Aorta (tissue), 5 donors: ENCODE measurements at regions not wholly inside any gene's neighbourhood (a gene's known extent, or its start where the extent isn't known, plus 50 kb on each side); places are given as distances from the start of the nearest gene placed in this dataset.
A peak's percentile ranks its signal among the peaks of the same experiment; 100 is the strongest.

Source experiments
- ATAC-seq: fragments of 200-7000 bp; cut with Tn5 transposase; one replicate; pipeline ENCODE4 v1.9.1; 2022; ENCODE audit warnings: moderate library complexity; ENCODE audit not compliant: low FRiP score
- DNase-seq, 2 donors: peaks; one replicate each; pipeline ENCODE4 v3.0.0-alpha.2; 2020
- H3K27ac ChIP-seq, 2 donors: one replicate each; pipeline ENCODE4 v1.5.1; 2013; ENCODE audit warnings: low read length in 2 of 2, mild to moderate bottlenecking in 2 of 2, moderate library complexity in 2 of 2, control low read depth in 1 of 2, inconsistent platforms in 1 of 2, low read depth in 1 of 2
- H3K27me3 ChIP-seq, 2 donors: one replicate each; pipeline ENCODE4 v1.6.1; 2013; ENCODE audit warnings: control low read depth in 1 of 2, low read length in 1 of 2, mild to moderate bottlenecking in 1 of 2, moderate library complexity in 1 of 2; ENCODE audit not compliant: insufficient read depth in 2 of 2, control insufficient read depth in 1 of 2
- H3K36me3 ChIP-seq, 2 donors: one replicate each; pipeline ENCODE4 v1.6.1; 2013; ENCODE audit warnings: control low read depth in 1 of 2, low read length in 1 of 2, mild to moderate bottlenecking in 1 of 2; ENCODE audit not compliant: insufficient read depth in 2 of 2, control insufficient read depth in 1 of 2
- H3K4me1 ChIP-seq, 2 donors: one replicate each; pipeline ENCODE4 v1.6.1; 2013; ENCODE audit warnings: low read length in 2 of 2, control low read depth in 1 of 2, mild to moderate bottlenecking in 1 of 2, moderate library complexity in 1 of 2; ENCODE audit not compliant: insufficient read depth in 2 of 2, control insufficient read depth in 1 of 2
- H3K4me3 ChIP-seq, 2 donors: one replicate each; pipeline ENCODE4 v1.5.1; 2013; ENCODE audit warnings: low read length in 2 of 2, control low read depth in 1 of 2, mild to moderate bottlenecking in 1 of 2
- H3K9me3 ChIP-seq: one replicate; pipeline ENCODE4 v1.6.1; 2013; ENCODE audit warnings: mild to moderate bottlenecking, low read length; ENCODE audit not compliant: control insufficient read depth
- WGBS, 2 donors: extraction: QIAGEN DNeasy Blood & Tissue Kit; methylation state at CpG; one replicate each; pipeline ENCODE4 v1.1.7; 2013; 5-methylcytosine and 5-hydroxymethylcytosine counted together
- intact Hi-C, 2 donors: fragments of 100-400 bp; cut with DNase I; formaldehyde crosslinking; loops; one replicate each; pipeline versions ENCODE4 v1.14.2 to v1.15.0; 2022
- donor health status: healthy with polysubstance abuse.
- donor health status: Bipolar disorder and iron deficiency.
- donor health status: DM: no; HTN: no; CAD: no.
- donor health status: DM: no; HTN: no; CAD: no.
- donor health status: DM: yes; HTN: yes; CAD: no.

GRCh38 chr6:156160795-156161165, 616.4 kb upstream of the ARID1B start:
- Histone ChIP-seq H3K4me1 (no peaks in the 10 kb centered on the region), H3K36me3 (no peaks in the 10 kb centered on the region), H3K27me3 (no peaks in the 10 kb centered on the region), H3K27ac (no peak overlapping the region), H3K9me3 (no peaks in the 10 kb centered on the region), H3K4me3 (no peak overlapping the region)
- ATAC-seq (no peak), DNase-seq (no peak)
- 48% methylated on average over 3 of the region's 3 CpGs for WGBS, 2 donors
- intact Hi-C loops: no loop called here

- H3K27ac ChIP-seq: no peak overlapping the region
- DNase-seq (no peak), ATAC-seq (no peak)
- H3K4me1 ChIP-seq: no peaks in the 10 kb centered on the region
- no peaks in the 10 kb centered on the region for H3K9me3 ChIP-seq
- no peaks in the 10 kb centered on the region for H3K27me3 ChIP-seq
- intact Hi-C loops: no loop called here
- WGBS, 2 donors: 91 to 92% methylated on average over 3 of the region's 3 CpGs
- H3K4me3 ChIP-seq: no peak overlapping the region
- no peaks in the 10 kb centered on the region for H3K36me3 ChIP-seq
Measured at GRCh38 chr6:156160007-156160794, 617.0 kb upstream of the ARID1B start.

DNA sequence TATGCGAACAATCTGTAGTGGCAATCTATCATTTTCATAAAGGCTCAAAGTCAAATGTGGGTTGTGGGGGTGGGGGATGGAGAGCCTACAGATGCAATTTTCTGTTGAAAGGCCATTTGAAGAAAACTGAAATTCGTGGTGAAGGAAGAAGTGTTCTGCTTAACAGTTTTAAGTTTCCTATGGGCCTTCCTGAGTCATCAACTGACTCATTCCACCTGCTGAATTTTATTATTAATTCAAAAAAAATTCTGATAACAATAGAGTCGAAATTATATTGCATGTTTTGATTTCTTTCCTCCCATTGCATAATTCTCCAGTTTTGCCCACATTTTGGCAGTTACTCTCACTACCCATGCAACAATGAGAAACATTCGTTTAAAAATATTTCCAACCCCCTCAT, 622.3 kb upstream of the ARID1B start:
- Histone ChIP-seq H3K27me3 (no peaks in the 10 kb centered on the region), H3K9me3 (no peaks in the 10 kb centered on the region), H3K4me3 (no peak overlapping the region), H3K4me1 (peaks cover 0 to 6% of the 10 kb centered on the region in 2 donors), H3K36me3 (no peaks in the 10 kb centered on the region), H3K27ac (no peak overlapping the region)
- 20 to 29% methylated on average over 4 of the region's 4 CpGs for WGBS, 2 donors
- intact Hi-C loops: no loop called here
- DNase-seq (no peak), ATAC-seq (no peak)

DNA sequence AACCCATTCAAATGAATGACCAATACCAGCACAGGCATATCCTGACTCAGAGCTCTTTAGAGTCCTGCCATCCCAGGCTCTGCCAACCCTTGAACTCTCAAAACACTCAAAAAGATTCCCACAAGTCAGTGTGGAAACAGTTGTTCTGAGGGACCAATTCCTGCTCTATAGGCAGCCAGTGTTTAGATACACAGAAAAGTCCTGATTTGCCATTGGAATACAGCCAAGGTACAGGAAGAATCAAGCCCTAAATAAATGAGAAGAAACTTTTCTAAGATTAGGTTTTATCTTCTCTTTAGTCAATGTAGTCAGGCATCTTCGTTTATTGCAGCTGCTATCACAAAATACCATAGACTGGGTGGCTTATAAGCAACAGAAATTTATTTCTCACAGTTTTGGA, 626.8 kb upstream of the ARID1B start:
- Histone ChIP-seq H3K4me1 (peaks cover 0 to 6% of the 10 kb centered on the region in 2 donors), H3K27me3 (peaks cover 0 to under 1% of the 10 kb centered on the region in 2 donors), H3K4me3 (no peak overlapping the region), H3K27ac (no peak overlapping the region), H3K36me3 (no peaks in the 10 kb centered on the region), H3K9me3 (no peaks in the 10 kb centered on the region)
- intact Hi-C loops: no loop called here
- 58 to 66% methylated on average over 1 of the region's 1 CpG for WGBS, 2 donors
- DNase-seq (no peak), ATAC-seq (no peak)

DNA sequence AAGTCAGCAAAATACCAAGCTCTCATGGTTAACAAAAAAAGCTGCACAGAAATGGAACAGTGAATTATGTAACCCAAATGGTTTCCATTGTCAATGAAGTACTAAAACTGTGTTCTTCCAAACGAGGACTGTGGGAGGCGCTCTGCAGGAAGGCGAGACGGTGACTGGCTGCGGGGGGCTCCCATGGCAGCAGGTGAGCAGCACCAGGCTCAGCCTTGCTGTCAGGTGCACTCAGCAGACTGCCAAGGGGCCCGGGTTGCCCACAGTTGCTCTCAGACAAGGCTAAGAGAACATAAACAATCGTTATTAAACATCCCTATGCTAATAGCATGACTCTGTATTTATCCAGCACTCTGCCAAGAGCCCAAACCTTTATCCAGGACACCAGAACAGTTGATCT, 630.3 kb upstream of the ARID1B start:
- ATAC-seq: no peak
- intact Hi-C loops: no loop called here
- peaks cover 0 to 2% of the 10 kb centered on the region in 2 donors for H3K27me3 ChIP-seq
- WGBS, 2 donors: 70 to 72% methylated on average over 7 of the region's 7 CpGs
- H3K36me3 ChIP-seq: no peaks in the 10 kb centered on the region
- peaks cover 2% of the 10 kb centered on the region for H3K9me3 ChIP-seq
- H3K27ac ChIP-seq: no peak overlapping the region
- no peak for DNase-seq
- no peaks in the 10 kb centered on the region for H3K4me1 ChIP-seq
- no peak overlapping the region for H3K4me3 ChIP-seq

DNA sequence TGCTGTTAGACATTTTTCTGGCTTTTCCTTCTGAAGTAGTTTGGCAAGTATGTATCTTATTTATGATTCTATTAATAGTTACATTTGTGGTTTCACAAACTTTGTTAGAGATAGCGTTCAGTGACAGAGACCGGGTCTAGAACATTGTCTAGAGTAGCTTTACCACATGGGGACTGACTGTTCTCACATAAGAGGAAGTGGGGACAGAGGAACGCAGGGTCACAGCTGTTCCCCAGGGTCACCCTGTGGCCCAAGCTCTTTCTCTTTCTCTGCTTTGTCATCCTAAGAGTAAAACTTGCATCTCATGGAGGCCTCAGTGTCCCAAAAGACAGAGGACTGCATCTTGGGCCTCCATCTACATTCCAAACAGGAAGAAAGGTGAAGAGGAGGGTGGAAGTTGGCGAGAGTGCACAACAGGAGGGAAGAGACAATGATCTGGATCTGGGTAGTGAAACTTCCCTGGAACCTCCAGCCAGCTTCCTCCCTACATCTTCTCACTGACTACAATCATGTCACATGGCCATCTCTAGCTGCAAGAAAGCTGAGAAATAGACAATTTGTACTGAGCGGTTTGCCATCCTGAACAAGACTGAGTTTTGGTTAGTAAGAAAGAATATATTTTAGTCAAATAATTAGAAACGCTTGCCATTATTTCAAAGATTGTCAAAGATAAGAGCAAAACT, 645.8 kb upstream of the ARID1B start:
- no peak for ATAC-seq
- WGBS, 2 donors: 78 to 85% methylated on average over 6 of the region's 6 CpGs
- H3K36me3 ChIP-seq: no peaks in the 10 kb centered on the region
- intact Hi-C loops: no loop called here
- H3K4me1 ChIP-seq: no peaks in the 10 kb centered on the region
- H3K27me3 ChIP-seq: no peaks in the 10 kb centered on the region
- H3K27ac ChIP-seq: no peak overlapping the region
- peak in 1 of 2 donors; percentile 50 for DNase-seq
- H3K4me3 ChIP-seq: no peak overlapping the region
- no peaks in the 10 kb centered on the region for H3K9me3 ChIP-seq

DNA sequence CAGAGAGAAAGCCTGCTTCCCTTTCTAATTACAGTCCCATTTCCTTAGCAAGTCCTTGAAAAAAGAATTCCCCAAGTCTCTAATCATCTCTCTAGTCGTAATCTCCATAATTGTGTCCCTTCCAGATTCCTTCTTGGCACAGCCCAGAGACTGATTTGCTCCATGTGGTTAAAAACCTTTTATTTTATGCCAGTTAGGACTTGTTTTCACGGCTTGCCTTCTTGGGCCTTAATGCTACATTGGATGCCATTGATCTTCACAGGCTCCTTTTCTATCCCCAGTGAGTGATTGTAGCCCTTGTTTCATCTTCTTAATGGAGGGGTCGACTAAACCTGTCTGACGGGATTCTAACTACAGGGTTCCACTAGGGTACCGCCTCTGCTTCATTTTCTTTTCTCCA, 650.6 kb upstream of the ARID1B start:
- Histone ChIP-seq H3K4me1 (peaks cover 0 to 6% of the 10 kb centered on the region in 2 donors), H3K4me3 (no peak overlapping the region), H3K27me3 (no peaks in the 10 kb centered on the region), H3K9me3 (no peaks in the 10 kb centered on the region), H3K36me3 (no peaks in the 10 kb centered on the region), H3K27ac (no peak overlapping the region)
- no peak for ATAC-seq
- 61 to 67% methylated on average over 5 of the region's 5 CpGs for WGBS, 2 donors
- DNase-seq: no peak
- intact Hi-C loops: no loop called here

DNA sequence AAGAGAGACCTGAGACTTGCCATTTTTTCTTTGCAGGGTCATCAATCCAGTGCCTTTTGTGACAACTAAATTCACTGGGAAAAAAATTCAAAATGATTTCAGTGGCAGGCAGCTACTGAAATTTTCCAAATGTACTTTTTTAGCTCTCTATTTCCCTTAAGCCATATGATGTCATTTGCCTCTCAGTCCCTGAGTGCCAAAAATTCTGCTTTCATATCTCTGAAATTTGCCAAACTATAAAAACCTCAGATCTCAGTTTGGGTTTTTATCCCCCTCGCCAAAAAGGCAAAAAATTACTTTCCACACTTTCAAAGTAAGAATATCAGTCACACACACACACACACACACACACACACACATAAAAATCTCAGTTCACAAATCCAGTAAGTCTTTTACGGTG, 651.3 kb upstream of the ARID1B start:
- intact Hi-C loops: no loop called here
- Histone ChIP-seq H3K4me3 (no peak overlapping the region), H3K9me3 (no peaks in the 10 kb centered on the region), H3K36me3 (no peaks in the 10 kb centered on the region), H3K27me3 (no peaks in the 10 kb centered on the region), H3K4me1 (peaks cover 0 to 6% of the 10 kb centered on the region in 2 donors), H3K27ac (no peak overlapping the region)
- 31 to 36% methylated on average over 2 of the region's 2 CpGs for WGBS, 2 donors
- DNase-seq: no peak
- no peak for ATAC-seq

- intact Hi-C loops: no loop called here
- Histone ChIP-seq H3K36me3 (no peaks in the 10 kb centered on the region), H3K27ac (no peak overlapping the region), H3K9me3 (no peaks in the 10 kb centered on the region), H3K27me3 (peaks cover 0 to 2% of the 10 kb centered on the region in 2 donors), H3K4me1 (peaks cover 0 to 6% of the 10 kb centered on the region in 2 donors), H3K4me3 (no peak overlapping the region)
- 91 to 94% methylated on average over 5 of the region's 5 CpGs for WGBS, 2 donors
- DNase-seq (no peak), ATAC-seq (no peak)
Measured at GRCh38 chr6:156123731-156124130, 653.4 kb upstream of the ARID1B start.
